GM10266 (cell line): ENCODE measurements at regions not wholly inside any gene's neighbourhood (a gene's known extent, or its start where the extent isn't known, plus 50 kb on each side); places are given as distances from the start of the nearest gene placed in this dataset.
A peak's percentile ranks its signal among the peaks of the same experiment; 100 is the strongest.

Source experiments
- DNase-seq: peaks from one replicate; pipeline ENCODE4 v3.0.0; 2012; ENCODE audit errors: extremely low spot score
- CTCF ChIP-seq: IDR thresholded peaks from 2 replicates; pipeline ENCODE4 v1.5.1; 2012; ENCODE audit warnings: mild to moderate bottlenecking, low read depth; ENCODE audit not compliant: control insufficient read depth, insufficient read depth; ENCODE audit errors: missing control alignments

DNA sequence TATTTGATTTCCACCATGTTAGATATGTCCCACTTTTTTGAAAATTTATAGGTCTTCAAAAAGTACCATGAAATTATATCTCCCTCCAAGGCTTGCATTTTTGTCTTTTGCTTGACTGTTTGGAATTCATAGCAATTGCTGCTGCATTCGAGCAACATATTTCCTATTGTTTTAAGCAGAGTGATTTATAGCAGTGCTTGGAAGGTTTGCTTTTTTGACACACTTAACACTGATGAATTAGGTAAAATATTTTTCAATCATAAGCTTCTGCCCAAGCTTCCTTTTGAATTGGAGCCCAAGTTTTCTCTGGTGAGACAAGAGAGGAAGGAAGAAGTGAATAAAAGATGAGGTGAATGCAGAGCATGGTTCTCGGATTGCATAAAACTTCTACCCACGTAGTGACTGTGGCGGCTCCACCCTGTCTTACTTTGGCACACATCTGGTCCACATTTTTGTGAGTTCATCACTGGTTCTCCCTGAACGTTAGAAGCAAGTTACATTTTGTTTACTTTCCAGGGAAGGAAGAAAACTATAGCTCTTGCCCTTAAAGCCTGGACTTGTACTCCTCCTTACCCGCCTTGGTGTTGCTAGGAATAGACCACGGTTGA, 667.0 kb downstream of the TSN start:
- no peak for DNase-seq
- no peak for TF ChIP-seq CTCF

- no peak for DNase-seq
- no peak for TF ChIP-seq CTCF
Observed at GRCh38 chr2:122423934-122424333, 668.5 kb downstream of the TSN start.

- no peak for TF ChIP-seq CTCF
- no peak for DNase-seq
Observed at GRCh38 chr2:122433123-122433754, 677.8 kb downstream of the TSN start.

DNA sequence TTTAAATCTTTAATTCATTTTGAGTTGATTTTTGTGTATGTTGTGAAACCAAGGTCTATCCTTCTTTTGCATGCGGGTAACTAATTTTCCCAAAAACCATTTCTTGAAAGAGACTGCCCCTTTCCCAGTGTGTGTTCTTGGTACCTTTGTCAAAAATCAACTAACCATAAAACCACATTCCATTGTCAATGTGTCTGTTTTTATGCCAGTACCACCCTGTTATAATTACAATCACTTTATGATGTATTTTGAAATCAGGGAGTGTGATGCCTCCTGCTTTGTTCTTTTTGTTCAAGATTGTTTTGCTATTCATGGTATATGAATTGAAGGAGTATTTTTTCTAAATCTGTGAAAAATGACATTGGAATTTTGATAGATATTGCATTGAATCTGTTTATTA, 689.6 kb downstream of the TSN start:
- no peak for TF ChIP-seq CTCF
- no peak for DNase-seq

DNA sequence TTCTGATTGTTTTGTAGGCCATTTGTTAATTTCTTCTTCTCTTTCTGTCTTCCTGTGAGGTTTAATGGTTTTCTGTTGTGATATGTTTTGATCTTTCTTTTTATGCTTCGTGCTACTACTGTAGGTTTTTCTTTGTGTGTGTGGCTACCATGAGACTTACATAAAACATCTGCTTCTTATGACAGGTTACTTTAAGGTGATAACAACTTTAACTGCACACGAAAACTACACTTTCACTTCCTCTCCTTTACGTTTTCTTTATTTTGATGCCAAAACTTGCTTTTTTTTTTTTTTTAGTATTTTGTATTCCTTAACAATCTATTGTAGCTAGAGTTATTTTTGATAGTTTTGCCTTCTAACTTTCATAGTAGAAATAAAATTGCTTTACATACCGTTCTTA, 691.3 kb downstream of the TSN start:
- DNase-seq = no peak
- no peak for TF ChIP-seq CTCF

- no peak for TF ChIP-seq CTCF
- no peak for DNase-seq
Observed at GRCh38 chr2:122447237-122447636, 691.8 kb downstream of the TSN start.

DNA sequence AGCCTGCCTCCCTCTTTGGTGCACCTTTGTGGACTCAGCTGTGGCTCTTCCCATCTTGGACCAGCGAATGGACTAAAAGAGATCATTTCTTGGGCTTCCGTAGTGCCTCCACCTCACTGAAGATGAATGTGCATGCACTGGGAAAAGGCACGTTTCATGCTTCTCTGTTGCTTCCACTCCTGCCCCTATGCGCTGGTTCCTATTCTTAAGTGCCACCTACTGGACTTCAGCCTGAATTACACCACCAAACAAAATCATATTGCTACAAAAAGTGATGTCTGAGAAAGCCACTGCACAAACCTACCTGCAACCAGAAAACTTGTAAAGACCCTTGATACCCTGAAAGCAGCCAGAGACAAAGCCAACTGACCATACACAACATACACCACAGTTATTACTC, 695.6 kb downstream of the TSN start:
- peak; percentile 40 for TF ChIP-seq CTCF
- no peak for DNase-seq
